HEK293 (cell line): ENCODE measurements at regions not wholly inside any gene's neighbourhood (a gene's known extent, or its start where the extent isn't known, plus 50 kb on each side); places are given as distances from the start of the nearest gene placed in this dataset.

Source experiments
- CTCF ChIA-PET: fragments of 350-600 bp; formaldehyde crosslinking; extraction: SDS; loops from one replicate; lab custom pipeline; 2021; ENCODE audit warnings: antibody characterized with exemption; lab: Yijun Ruan, JAX
- POLR2A ChIA-PET: fragments of 300-600 bp; formaldehyde crosslinking; extraction: SDS; loops from one replicate; lab custom pipeline; 2020; ENCODE audit warnings: antibody characterized with exemption, inconsistent platforms; lab: Yijun Ruan, JAX
- H3K27ac ChIP-seq: fragments of 200-500 bp; sonication (Bioruptor generic); 2 replicates; pipeline ENCODE4 v1.5.1; 2014; ENCODE audit warnings: low read depth, low read length, control low read depth, inconsistent platforms; ENCODE audit errors: extremely low read depth
- H3K36me3 ChIP-seq, 2 experiments: fragments of 200-500 bp in 1 of 2; sonication (Bioruptor generic) in 1 of 2; 1 replicate in 1 of 2; 2 replicates in 1 of 2; pipeline ENCODE4 v1.5.1; 2014 to 2017; ENCODE audit warnings: inconsistent platforms in 2 of 2, low read length in 2 of 2; ENCODE audit not compliant: control insufficient read depth in 2 of 2, insufficient read depth in 1 of 2
- H3K4me1 ChIP-seq: fragments of 200-500 bp; sonication (Bioruptor generic); 2 replicates; pipeline ENCODE4 v1.5.1; 2014; ENCODE audit warnings: mild to moderate bottlenecking, low read length, inconsistent platforms; ENCODE audit not compliant: control insufficient read depth, insufficient read depth
- H3K4me3 ChIP-seq: 2 replicates; pipeline ENCODE4 v1.5.1; 2011; ENCODE audit warnings: low read depth, mild to moderate bottlenecking, control low read depth, low read length, moderate library complexity
- H3K9me3 ChIP-seq: fragments of 200-500 bp; sonication (Bioruptor generic); 2 replicates; pipeline ENCODE4 v1.5.1; 2014; ENCODE audit warnings: low read depth, low read length, inconsistent platforms; ENCODE audit not compliant: control insufficient read depth, insufficient read depth
- GLIS1 ChIP-seq: fragments of 450-650 bp; formaldehyde crosslinking; IDR thresholded peaks from 2 replicates; pipeline ENCODE4 v1.5.1; 2016; ENCODE audit warnings: missing biosample characterization, missing genetic modification characterization
- HOXD13 ChIP-seq: sonication (generic); formaldehyde crosslinking; IDR thresholded peaks from 2 replicates; pipeline ENCODE4 v1.8.0; 2022; ENCODE audit warnings: missing genetic modification reagents, borderline replicate concordance
- IKZF3 ChIP-seq: fragments of 450-650 bp; IDR thresholded peaks from 2 replicates; pipeline ENCODE4 v1.5.0; 2018; ENCODE audit warnings: missing biosample characterization, mild to moderate bottlenecking, missing genetic modification characterization, moderate library complexity
- KLF7 ChIP-seq: fragments of 450-650 bp; formaldehyde crosslinking; IDR thresholded peaks from 2 replicates; pipeline ENCODE4 v1.5.1; 2016; ENCODE audit warnings: missing biosample characterization, missing genetic modification characterization, borderline replicate concordance
- MZF1 ChIP-seq: fragments of 450-650 bp; formaldehyde crosslinking; IDR thresholded peaks from 2 replicates; pipeline ENCODE4 v1.5.1; 2017; ENCODE audit warnings: missing biosample characterization, missing genetic modification characterization, borderline replicate concordance
- REPIN1 ChIP-seq: fragments of 450-650 bp; formaldehyde crosslinking; IDR thresholded peaks from 2 replicates; pipeline ENCODE4 v1.5.1; 2017; ENCODE audit warnings: missing biosample characterization, missing genetic modification characterization, low read depth
- ZBTB44 ChIP-seq: fragments of 450-650 bp; IDR thresholded peaks from 2 replicates; pipeline ENCODE4 v1.5.1; 2018; ENCODE audit warnings: missing biosample characterization, mild to moderate bottlenecking, missing genetic modification characterization
- ZFP37 ChIP-seq: fragments of 450-650 bp; formaldehyde crosslinking; IDR thresholded peaks from 2 replicates; pipeline ENCODE4 v1.5.1; 2016; ENCODE audit warnings: missing biosample characterization, missing genetic modification characterization
- ZNF112 ChIP-seq: fragments of 450-650 bp; formaldehyde crosslinking; IDR thresholded peaks from 2 replicates; pipeline ENCODE4 v1.5.0; 2017; ENCODE audit warnings: missing biosample characterization, missing genetic modification characterization
- ZNF121 ChIP-seq: fragments of 450-650 bp; formaldehyde crosslinking; IDR thresholded peaks from 2 replicates; pipeline ENCODE4 v1.5.1; 2016; ENCODE audit warnings: missing biosample characterization, missing genetic modification characterization
- ZNF211 ChIP-seq: fragments of 450-650 bp; formaldehyde crosslinking; IDR thresholded peaks from 2 replicates; pipeline ENCODE4 v1.5.1; 2016; ENCODE audit warnings: low read depth, missing biosample characterization, missing genetic modification characterization
- ZNF521 ChIP-seq: fragments of 450-650 bp; formaldehyde crosslinking; IDR thresholded peaks from 2 replicates; pipeline ENCODE4 v1.5.1; 2017; ENCODE audit warnings: missing biosample characterization, mild to moderate bottlenecking, missing genetic modification characterization
- ZNF600 ChIP-seq: fragments of 450-650 bp; formaldehyde crosslinking; IDR thresholded peaks from 2 replicates; pipeline ENCODE4 v1.5.1; 2016; ENCODE audit warnings: missing biosample characterization, missing genetic modification characterization
- ZNF610 ChIP-seq: fragments of 450-650 bp; formaldehyde crosslinking; IDR thresholded peaks from 2 replicates; pipeline ENCODE4 v1.5.1; 2016; ENCODE audit warnings: missing biosample characterization, missing genetic modification characterization, borderline replicate concordance
- ZNF791 ChIP-seq: fragments of 450-650 bp; formaldehyde crosslinking; IDR thresholded peaks from 2 replicates; pipeline ENCODE4 v1.5.1; 2016; ENCODE audit warnings: missing biosample characterization, missing genetic modification characterization

GRCh38 chr13:99894105-99894839, 77.3 kb downstream of the ZIC5 start:
- no peaks in the 10 kb centered on the region for H3K4me1 ChIP-seq
- H3K4me3 ChIP-seq, result no peak overlapping the region
- H3K27ac ChIP-seq, result no peak overlapping the region
- POLR2A ChIA-PET, result no interaction called here
- no peak for TF ChIP-seq ZNF112 (tag by site-specific recombination)
- TF ChIP-seq KLF7, result no peak
- no peak for TF ChIP-seq ZNF211 (tag by site-specific recombination)
- no peak for TF ChIP-seq ZNF521 (tag by site-specific recombination)
- TF ChIP-seq IKZF3 (tag by site-specific recombination), result no peak
- TF ChIP-seq ZNF791, result no peak
- TF ChIP-seq HOXD13 (CRISPR knock-in tag), result no peak
- TF ChIP-seq ZFP37 (tag by site-specific recombination), result no peak
- TF ChIP-seq REPIN1, result no peak
- no peak for TF ChIP-seq MZF1 (tag by site-specific recombination)
- TF ChIP-seq, all 188 proteins: peak for 0
- Histone ChIP-seq H3K36me3 (no peaks in the 10 kb centered on the region), H3K9me3 (no peaks in the 10 kb centered on the region)
- CTCF ChIA-PET, result interaction anchor here (0.7 kb wide), 1 partner anchor 41 kb away, joined by 4 read pairs; no protein-coding TSS in a partner anchor

GRCh38 chr13:99893567-99893966, 78.0 kb downstream of the ZIC5 start:
- H3K9me3 ChIP-seq, result no peaks in the 10 kb centered on the region
- H3K27ac ChIP-seq, result no peak overlapping the region
- no peak for TF ChIP-seq ZNF610 (tag by site-specific recombination)
- peak; percentile 65 for TF ChIP-seq GLIS1 (tag by site-specific recombination)
- ChIA-PET POLR2A (no interaction called here), CTCF (no interaction called here)
- H3K4me1 ChIP-seq, result no peaks in the 10 kb centered on the region
- no peaks in the 10 kb centered on the region for H3K36me3 ChIP-seq
- no peak overlapping the region for H3K4me3 ChIP-seq

DNA sequence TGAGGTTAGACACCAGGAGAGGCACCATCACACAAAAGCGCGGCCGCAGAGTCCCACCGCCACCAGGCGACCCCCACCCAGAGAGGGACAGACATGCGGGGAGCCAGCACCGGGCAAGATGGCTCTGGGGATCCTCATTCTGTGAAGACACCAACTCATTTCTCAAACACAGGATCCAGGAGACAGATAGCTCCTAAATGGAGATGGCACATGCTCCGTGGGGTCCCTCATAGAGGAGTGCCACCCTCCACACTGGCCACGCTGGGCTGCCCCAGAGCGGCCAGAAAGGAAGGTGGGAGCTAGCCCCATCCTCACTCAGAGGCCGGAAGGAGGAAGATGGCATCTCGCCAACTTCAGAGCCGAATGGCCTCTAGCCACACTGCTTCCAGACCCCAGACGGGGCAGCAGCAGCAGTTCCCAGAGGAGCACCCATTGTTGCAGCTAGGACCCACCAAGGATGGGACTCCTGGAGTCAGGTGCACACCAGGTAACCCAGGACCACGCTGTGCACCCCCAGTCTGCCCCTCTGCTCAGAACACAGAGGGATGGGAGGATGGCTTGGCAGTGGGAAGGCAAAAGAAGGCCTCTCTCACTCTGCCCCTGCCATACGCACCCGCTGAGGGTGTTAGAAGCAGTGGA, 78.6 kb downstream of the ZIC5 start:
- Histone ChIP-seq H3K4me1 (no peaks in the 10 kb centered on the region), H3K36me3 (no peaks in the 10 kb centered on the region), H3K9me3 (no peaks in the 10 kb centered on the region), H3K27ac (no peak overlapping the region), H3K4me3 (no peak overlapping the region)
- ChIA-PET POLR2A (no interaction called here), CTCF (no interaction called here)
- TF ChIP-seq ZNF121 (tag by site-specific recombination), result 0 out of 2 replicates have a peak, but pooled peaks have one; percentile 40
- TF ChIP-seq ZNF600 (tag by site-specific recombination), result no peak

DNA sequence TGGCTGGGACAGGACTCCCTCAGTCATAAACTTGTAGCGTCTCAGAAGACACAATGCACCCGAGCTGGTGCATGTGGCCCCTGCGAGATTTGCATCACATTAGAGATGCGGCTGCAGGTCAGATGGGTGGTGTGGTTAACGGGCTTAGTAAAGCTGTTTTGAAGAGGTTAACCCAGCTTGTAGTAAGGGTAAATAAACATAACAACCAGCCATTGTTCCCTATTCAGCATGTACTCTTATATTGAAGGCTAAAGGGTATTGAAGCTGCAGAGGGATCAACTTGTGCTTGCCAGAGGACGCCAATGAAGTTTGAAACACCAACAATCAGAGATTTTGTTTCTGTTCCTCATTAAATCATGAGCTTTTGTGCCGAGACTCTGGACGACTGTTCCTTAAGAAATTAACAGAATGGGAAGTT, 79.4 kb downstream of the ZIC5 start:
- Histone ChIP-seq H3K4me3 (no peak overlapping the region), H3K36me3 (no peaks in the 10 kb centered on the region), H3K4me1 (no peaks in the 10 kb centered on the region), H3K27ac (no peak overlapping the region), H3K9me3 (no peaks in the 10 kb centered on the region)
- POLR2A ChIA-PET, result no interaction called here
- CTCF ChIA-PET, result interaction anchor here (1.9 kb wide), 1 partner anchor 9 kb away, joined by 4 read pairs; no protein-coding TSS in a partner anchor
- peak; percentile 84 for TF ChIP-seq ZBTB44 (tag by site-specific recombination)
- TF ChIP-seq MZF1 (tag by site-specific recombination), result no peak
- TF ChIP-seq, all 188 proteins: peak for 1
